Effector memory CD4-positive, alpha-beta T cell (primary cell): ENCODE measurements at regions not wholly inside any gene's neighbourhood (a gene's known extent, or its start where the extent isn't known, plus 50 kb on each side); places are given as distances from the start of the nearest gene placed in this dataset.

Experiments
- DNase-seq, 3 donors: peaks; one replicate each; pipeline ENCODE4 v3.0.0-alpha.2; 2020
- H3K27ac ChIP-seq: 2 replicates; pipeline ENCODE4 v1.7.0; 2013; ENCODE audit warnings: mild to moderate bottlenecking, low read length, moderate library complexity; ENCODE audit not compliant: insufficient read depth, poor library complexity, severe bottlenecking
- H3K27me3 ChIP-seq: replicated peaks from 2 replicates; pipeline ENCODE4 v1.7.0; 2013; ENCODE audit warnings: mild to moderate bottlenecking, low read length; ENCODE audit not compliant: insufficient read depth, control insufficient read depth, poor library complexity, severe bottlenecking
- H3K36me3 ChIP-seq: 2 replicates; pipeline ENCODE4 v1.7.0; 2013; ENCODE audit warnings: mild to moderate bottlenecking, low read length, moderate library complexity; ENCODE audit not compliant: control insufficient read depth, insufficient read depth
- H3K4me1 ChIP-seq: 2 replicates; pipeline ENCODE4 v1.7.0; 2013; ENCODE audit warnings: low read length, mild to moderate bottlenecking; ENCODE audit not compliant: control insufficient read depth, insufficient read depth, poor library complexity, severe bottlenecking
- H3K4me3 ChIP-seq: 2 replicates; pipeline ENCODE4 v1.7.0; 2013; ENCODE audit warnings: low read length, low read depth, mild to moderate bottlenecking; ENCODE audit not compliant: insufficient read depth, poor library complexity, severe bottlenecking
- H3K9me3 ChIP-seq: 2 replicates; pipeline ENCODE4 v1.7.0; 2013; ENCODE audit warnings: mild to moderate bottlenecking, low read length, moderate library complexity; ENCODE audit not compliant: control insufficient read depth

DNA sequence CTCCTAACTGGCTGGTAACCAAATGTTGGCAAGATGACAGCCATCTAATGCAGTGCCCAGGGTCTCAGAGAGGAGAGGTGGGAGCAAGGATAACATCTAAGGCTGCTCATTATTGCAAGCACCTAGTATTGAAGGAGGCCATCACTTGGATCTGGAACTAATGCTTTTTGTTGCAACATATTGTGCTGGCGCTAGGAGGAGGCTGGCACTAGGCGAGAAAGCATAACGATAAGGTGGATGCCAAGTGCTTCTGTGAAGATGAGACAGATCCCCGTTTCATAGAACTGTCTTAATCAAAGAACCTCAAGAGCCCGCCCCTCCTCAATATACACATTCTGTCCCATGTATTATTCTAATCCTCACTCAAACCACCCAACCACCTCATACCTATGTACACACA, 774.0 kb downstream of the VRK1 start:
- Histone ChIP-seq H3K4me3 (no peak overlapping the region), H3K9me3 (no peaks in the 10 kb centered on the region), H3K27me3 (no peaks in the 10 kb centered on the region), H3K27ac (no peak overlapping the region), H3K36me3 (no peaks in the 10 kb centered on the region), H3K4me1 (no peaks in the 10 kb centered on the region)
- no peak for DNase-seq

GRCh38 chr14:97571866-97572555, 774.8 kb downstream of the VRK1 start:
- no peaks in the 10 kb centered on the region for H3K27me3 ChIP-seq
- H3K4me1 ChIP-seq, result no peaks in the 10 kb centered on the region
- no peaks in the 10 kb centered on the region for H3K36me3 ChIP-seq
- no peaks in the 10 kb centered on the region for H3K9me3 ChIP-seq
- H3K4me3 ChIP-seq, result no peak overlapping the region
- DNase-seq, result no peak
- H3K27ac ChIP-seq, result no peak overlapping the region

DNA sequence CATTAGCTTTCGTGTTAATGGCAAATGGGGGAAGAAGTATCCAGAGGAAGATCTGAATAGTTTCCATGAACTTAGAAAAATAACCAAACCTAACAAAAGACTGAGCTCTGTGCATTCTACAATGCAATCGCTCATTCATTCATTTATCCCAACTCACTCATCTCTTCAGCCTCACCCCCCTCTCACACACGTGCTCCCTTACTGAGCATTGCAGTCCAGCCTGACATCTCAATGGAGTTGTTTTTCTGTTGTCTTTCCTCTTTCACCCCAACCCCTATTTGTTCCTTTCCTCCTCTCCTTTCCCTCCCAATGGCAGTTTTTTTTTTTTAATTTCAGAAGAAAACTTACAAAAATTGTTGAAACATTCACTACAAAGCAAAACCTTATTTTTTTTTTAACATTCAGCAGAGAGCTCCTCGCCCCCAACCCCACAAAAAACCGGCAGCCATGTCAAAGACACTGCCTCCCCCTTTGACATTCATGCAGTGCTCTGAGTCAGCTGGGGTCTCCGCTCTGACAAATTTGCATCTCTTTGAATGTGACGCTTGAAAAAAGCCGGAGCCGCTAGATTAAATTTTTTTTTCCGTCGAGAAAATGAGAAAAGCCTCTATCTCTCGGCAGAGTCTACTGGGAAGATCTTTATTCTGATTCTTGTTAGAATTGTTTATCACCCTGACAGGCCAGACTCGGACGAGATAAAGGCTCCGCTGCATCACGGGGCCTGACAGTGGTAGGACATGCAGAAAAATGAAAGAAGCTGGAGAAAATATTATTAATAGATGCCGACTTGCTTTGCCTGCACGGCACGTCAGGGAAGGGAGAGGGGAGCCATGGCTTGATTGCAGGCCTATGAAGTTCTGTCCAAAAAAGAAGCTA, 775.6 kb downstream of the VRK1 start:
- Histone ChIP-seq H3K36me3 (no peaks in the 10 kb centered on the region), H3K9me3 (no peaks in the 10 kb centered on the region), H3K27ac (no peak overlapping the region), H3K4me3 (no peak overlapping the region), H3K27me3 (no peaks in the 10 kb centered on the region), H3K4me1 (no peaks in the 10 kb centered on the region)
- DNase-seq, result no peak

- H3K4me1 ChIP-seq, result no peaks in the 10 kb centered on the region
Observed at GRCh38 chr14:97575677-97576076, 778.5 kb downstream of the VRK1 start.

GRCh38 chr14:97578982-97579548, 781.9 kb downstream of the VRK1 start:
- no peak overlapping the region for H3K4me3 ChIP-seq
- H3K4me1 ChIP-seq, result no peaks in the 10 kb centered on the region
- no peak overlapping the region for H3K27ac ChIP-seq
- no peaks in the 10 kb centered on the region for H3K9me3 ChIP-seq
- DNase-seq, result no peak
- no peaks in the 10 kb centered on the region for H3K27me3 ChIP-seq
- no peaks in the 10 kb centered on the region for H3K36me3 ChIP-seq

More at GRCh38 chr14:97575677-97576076, 778.5 kb downstream of the VRK1 start:
- H3K27ac ChIP-seq, result no peak overlapping the region
- DNase-seq, result no peak
- no peaks in the 10 kb centered on the region for H3K27me3 ChIP-seq
- H3K9me3 ChIP-seq, result no peaks in the 10 kb centered on the region
- H3K36me3 ChIP-seq, result no peaks in the 10 kb centered on the region
- no peak overlapping the region for H3K4me3 ChIP-seq

DNA sequence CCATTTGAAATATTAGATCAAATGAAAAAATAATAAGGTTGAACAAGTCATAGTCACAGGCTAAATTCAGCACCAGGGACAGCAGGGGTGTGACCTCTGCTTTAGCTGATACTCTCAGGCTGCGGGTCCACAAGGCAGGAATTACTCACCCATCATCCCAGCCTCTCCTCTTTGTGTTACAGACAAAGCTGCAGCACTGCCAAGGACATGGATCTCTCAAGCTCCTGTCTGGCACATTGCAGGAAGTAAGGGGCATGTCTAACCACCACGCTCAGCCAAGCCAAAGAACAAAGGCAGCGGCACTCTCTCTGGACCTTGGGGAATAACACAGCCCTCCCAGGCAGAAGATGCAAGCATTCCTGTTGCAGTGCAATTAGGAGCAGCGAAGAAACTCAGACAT, 783.8 kb downstream of the VRK1 start:
- Histone ChIP-seq H3K4me1 (no peaks in the 10 kb centered on the region), H3K27ac (no peak overlapping the region), H3K9me3 (no peaks in the 10 kb centered on the region), H3K27me3 (no peaks in the 10 kb centered on the region), H3K36me3 (no peaks in the 10 kb centered on the region), H3K4me3 (no peak overlapping the region)
- DNase-seq, result no peak

DNA sequence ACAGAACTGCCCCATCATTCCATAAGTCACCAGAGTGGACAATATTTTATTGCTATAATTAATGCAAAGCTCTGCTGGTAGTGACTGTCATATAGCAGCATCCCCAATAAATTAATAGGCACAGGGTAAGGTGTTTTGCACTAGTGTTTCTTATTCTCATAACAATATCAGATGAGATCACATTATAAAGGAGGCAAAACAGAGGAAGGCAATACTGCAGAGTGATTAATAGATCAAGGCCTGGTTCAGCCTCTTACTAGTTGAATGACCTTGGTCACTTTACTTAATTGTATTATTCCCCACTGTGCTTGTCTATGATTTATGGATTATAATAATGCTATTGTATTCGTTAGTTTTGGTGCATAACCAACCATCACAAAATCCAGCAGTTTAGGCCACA, 784.8 kb downstream of the VRK1 start:
- Histone ChIP-seq H3K4me1 (no peaks in the 10 kb centered on the region), H3K9me3 (no peaks in the 10 kb centered on the region), H3K27me3 (no peaks in the 10 kb centered on the region), H3K27ac (no peak overlapping the region), H3K4me3 (no peak overlapping the region), H3K36me3 (no peaks in the 10 kb centered on the region)
- no peak for DNase-seq

DNA sequence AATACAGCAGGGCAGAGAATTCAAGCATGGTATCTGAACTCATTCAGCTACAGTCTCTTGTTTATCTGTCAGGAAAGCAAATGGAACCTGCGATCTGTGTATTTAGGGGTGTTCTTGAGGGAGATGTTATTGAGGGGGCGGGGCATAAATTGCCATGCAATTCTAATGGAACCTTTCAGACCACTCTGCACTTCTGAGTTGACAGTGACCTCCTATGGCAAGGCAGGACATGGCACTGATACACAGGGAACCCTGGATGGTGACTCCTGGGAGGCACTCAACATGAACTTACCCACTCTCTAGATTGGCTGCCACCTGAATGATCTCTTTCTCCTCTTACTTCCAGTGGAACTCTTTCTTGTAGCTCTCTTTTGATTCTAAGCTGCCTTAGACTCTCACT, 787.3 kb downstream of the VRK1 start:
- Histone ChIP-seq H3K9me3 (no peaks in the 10 kb centered on the region), H3K27ac (no peak overlapping the region), H3K27me3 (no peaks in the 10 kb centered on the region), H3K4me3 (no peak overlapping the region), H3K4me1 (no peaks in the 10 kb centered on the region), H3K36me3 (no peaks in the 10 kb centered on the region)
- DNase-seq, result no peak

DNA sequence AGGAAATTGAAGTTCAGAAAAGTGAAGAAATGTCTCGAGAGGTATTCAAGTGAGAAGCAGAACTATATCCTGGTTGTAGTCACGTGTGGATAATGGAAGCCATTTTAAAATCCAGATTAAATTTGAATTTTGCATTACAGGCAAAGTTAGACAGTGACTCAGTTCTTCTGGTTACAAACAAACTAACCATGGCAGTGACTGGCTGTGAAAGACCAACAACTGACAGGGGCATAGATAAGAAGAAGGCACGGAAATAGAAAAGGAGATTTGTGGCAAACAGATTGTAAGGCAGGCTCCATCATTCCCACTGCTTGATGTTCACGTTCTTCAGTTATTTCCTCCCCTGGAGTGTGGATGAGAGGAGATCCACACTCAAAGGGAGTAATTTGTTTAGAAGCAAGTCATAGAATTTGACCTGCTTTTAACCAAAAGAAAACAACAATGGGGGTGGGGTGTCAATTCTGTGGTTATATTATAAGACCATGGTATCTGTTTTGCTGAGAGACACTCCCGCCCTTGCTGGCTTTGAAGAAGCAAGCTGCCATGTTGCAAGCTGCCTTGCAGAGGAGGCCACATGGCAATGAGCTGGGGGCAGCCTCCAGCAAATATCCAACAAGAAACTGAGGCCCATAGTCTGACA, 795.3 kb downstream of the VRK1 start:
- no peaks in the 10 kb centered on the region for H3K9me3 ChIP-seq
- H3K27ac ChIP-seq, result no peak overlapping the region
- H3K36me3 ChIP-seq, result no peaks in the 10 kb centered on the region
- no peaks in the 10 kb centered on the region for H3K27me3 ChIP-seq
- no peak for DNase-seq
- peaks cover 4% of the 10 kb centered on the region for H3K4me1 ChIP-seq
- no peak overlapping the region for H3K4me3 ChIP-seq

DNA sequence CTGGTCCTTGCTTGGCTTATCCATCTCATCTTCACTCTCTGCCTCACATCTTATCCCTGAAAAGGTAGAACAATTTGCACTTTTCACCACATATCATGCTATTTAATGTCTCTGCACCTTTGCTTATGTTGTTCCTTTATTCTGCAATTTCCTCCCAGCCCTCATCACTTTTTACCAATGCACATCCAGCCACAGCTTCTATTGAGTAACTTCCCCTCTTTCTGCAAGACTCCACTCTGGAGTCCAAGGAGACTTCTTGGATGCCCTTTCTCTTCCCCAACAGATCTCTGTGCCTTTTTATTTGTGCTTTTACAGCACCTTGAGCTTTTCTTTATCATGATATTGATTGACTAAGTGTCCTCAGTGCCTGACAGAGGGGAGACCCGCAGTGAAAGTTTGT, 797.1 kb downstream of the VRK1 start:
- Histone ChIP-seq H3K4me1 (peaks cover 4% of the 10 kb centered on the region), H3K9me3 (no peaks in the 10 kb centered on the region), H3K27me3 (no peaks in the 10 kb centered on the region), H3K36me3 (no peaks in the 10 kb centered on the region), H3K4me3 (no peak overlapping the region), H3K27ac (no peak overlapping the region)
- DNase-seq, result no peak
